HG02623 (cell line): ENCODE measurements at regions not wholly inside any gene's neighbourhood (a gene's known extent, or its start where the extent isn't known, plus 50 kb on each side); places are given as distances from the start of the nearest gene placed in this dataset.
"Not testable (repeated sequence)": the region's sequence is repeated elsewhere in the genome, so short reads cannot be mapped to it uniquely, and the experiment has no call there.

Experiments used
- ATAC-seq: cut with Tn5 transposase; IDR thresholded peaks from one replicate; pipeline ENCODE4 v1.9.1; 2021; ENCODE audit warnings: moderate library complexity; ENCODE audit not compliant: unreplicated experiment

DNA sequence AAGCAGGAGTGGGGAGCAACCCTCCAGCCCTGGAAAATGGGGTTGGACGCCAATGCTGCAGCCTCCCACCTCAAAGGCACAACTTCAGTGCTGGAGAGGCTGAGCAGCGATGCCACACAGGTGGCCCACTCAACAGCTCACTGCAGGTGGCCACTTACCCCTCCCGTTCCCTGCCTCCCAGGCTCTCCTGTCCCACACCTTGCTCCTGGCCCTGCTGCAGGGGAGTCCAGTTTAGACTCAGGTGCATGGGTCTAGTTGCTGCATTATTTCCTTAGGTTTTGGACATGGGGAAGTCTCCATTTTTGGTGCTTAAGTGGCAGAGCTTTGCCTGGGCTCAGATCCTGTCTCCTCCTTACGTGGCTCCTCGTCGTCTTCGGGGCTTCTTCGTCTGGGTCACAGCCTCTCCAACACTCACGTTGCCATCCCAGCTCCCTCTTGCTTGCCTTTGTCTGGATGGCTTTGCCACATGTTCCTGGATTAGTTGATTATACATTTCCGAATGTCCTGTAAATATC lies 898.3 kb downstream of the BRD1 start:
- ATAC-seq = no peak

DNA sequence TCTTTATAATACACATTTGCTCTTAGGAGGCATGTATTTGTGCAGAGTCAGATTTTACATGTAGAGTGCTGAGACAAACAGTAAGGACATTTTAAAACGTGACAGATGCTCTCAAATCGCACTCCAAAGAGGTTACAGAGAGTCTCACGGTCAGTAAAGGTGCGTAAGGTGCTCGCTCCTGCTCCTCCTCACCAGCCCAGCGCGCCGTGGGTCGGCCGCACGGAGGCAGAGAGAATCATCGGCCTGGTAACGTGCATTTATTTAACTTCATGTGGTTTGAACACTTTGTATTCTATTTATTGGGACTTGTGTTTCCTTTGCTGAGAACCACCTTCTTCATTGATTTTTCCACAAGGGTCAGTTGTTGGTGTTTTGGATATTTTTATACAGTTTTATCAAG lies 900.1 kb downstream of the BRD1 start:
- no peak for ATAC-seq

GRCh38 chr22:48926643-48927042 lies 901.0 kb downstream of the BRD1 start:
- ATAC-seq = no peak

- ATAC-seq = no peak
Observed at GRCh38 chr22:48926136-48926535, 901.5 kb downstream of the BRD1 start.

GRCh38 chr22:48925450-48925849 lies 902.2 kb downstream of the BRD1 start:
- no peak for ATAC-seq

DNA sequence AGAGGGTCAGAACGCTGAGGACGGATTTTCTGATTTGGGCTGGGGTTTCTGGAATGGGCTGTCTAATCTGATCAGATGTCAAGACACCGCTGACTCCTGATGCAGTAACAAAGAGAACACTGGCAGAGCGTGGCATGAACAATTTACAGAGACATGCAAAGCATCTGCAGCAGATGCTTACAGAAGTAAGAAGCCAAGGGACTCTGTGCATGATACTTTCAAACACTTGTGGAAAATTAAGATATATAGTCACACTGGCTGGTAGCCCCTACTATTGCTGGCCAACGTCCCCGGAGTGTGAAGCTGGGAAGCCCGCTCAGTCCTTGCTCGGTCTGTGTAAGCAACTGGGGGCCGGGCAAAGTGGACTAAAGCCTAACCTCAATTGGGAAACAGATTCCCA lies 903.7 kb downstream of the BRD1 start:
- ATAC-seq = no peak

- ATAC-seq = no peak
Observed at GRCh38 chr22:48923165-48923865, 904.4 kb downstream of the BRD1 start.

DNA sequence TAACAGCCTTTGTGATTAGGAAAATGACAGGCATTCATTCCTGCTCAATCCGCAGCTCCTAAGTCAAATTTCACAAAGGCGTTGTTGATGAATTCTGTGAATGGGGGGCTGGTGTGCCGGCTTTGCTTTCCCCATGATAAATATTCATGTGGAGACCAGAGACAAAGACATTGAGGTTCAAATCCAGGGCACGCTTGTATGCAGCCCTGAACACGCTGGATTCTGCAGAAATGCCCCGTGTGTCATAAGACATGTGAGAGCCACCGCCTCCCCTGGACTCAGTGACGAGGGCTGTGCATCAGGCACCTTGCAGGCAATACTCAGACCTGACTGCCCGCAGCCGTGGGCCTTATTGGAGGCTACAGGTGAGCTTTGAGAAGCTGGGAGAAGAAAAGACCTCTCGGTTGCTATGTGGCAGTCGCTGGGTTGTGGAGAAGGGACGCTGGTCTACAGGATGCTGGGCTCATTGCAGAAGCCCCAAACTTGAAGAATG lies 906.2 kb downstream of the BRD1 start:
- ATAC-seq = no peak

DNA sequence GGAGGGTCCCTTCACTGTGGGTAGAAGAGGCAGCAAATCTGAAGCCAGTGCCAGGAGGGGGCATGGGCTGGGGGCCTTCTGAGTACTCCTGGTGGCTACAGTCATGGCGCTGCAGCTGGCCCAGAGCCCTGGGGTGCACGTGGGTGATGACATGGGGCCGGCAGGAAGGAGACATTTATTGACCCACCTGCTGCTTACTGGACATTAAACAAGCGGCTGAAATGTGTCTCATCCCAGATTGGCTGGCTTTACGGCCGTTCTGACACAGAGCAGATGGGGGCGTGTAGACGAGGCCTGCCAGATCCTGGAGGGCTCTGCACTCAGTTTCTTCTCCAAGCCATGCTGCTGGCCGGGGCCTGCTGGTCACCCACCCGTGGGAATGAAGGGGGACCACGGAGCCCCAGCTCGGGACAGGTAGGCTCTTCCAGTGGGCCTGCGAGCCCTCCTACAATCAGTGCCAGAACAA lies 906.9 kb downstream of the BRD1 start:
- ATAC-seq = no peak

- no peak for ATAC-seq
Observed at GRCh38 chr22:48919851-48920589, 907.7 kb downstream of the BRD1 start.

DNA sequence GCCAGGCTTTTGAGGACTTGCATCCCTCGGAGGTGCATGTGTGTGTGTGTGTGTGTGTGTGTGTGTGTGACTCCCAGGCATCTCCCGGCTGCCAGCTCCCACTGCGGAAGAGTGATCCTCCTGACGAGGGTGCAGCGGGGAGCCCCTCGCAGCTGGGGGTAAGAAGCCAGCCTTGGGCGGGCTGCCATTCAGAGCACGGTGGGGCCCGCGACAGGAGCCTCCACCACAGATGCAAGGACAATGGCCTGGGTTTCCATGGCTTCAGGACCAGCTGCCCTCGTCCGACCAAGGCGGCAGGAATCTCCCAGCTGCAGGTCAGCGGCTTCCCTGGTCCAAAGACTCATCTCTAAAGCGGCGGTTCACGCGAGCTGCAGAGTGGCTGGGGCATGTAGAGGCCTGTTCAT lies 908.5 kb downstream of the BRD1 start:
- ATAC-seq = no peak

DNA sequence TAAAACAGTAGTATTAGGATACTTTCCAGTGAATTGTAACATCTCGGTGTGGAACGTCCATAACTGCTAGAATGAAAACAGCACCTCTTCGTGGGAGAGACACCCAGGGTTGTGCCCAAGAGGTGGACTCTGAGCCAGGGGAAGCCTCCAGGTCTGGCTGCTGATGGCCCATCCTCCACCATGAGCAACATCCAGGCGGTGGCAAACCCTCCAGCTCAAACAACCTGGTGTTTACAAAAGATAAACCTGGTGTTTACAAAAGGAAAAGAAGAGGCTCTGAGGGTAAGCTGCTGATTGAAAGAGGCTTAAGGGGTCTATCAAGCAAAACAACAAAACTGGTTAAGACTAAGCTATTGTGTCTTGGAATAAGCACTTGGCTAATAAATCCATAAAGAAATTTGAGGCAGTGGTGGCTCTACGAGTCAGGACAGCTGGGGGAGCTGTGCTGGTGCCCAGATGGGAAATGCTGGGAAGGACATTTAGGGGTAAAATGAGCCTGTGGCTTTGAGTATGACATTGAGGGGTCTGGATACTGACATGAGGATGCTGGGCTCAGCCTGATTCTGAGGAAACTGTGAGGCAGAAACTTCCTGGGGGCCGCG lies 909.0 kb downstream of the BRD1 start:
- no peak for ATAC-seq

DNA sequence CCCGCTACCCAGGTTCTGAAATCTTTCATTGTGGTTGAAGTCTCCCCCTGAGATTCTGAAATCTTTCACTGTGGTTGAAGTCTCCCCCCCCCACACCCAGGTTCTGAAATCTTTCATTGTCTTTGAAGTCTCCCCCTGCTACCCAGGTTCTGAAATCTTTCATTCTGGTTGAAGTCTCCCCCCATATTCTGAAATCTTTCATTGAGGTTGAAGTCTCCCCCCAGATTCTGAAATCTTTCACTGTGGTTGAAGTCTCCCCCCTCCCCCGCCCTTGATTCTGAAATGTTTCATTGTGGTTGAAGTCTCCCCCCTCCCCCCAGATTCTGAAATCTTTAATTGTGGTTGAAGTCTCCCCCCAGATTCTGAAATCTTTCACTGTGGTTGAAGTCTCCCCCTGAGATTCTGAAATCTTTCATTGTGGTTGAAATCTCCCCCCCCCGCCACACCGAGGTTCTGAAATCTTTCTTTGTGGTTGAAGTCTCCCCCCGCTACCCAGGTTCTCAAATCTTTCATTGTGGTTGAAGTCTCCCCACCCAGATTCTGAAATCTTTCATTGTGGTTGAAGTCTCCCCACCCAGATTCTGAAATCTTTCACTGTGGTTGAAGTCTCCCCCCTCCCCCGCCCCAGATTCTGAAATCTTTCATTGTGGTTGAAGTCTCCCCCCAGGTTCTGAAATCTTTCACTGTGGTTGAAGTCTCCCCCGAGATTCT lies 915.2 kb downstream of the BRD1 start:
- ATAC-seq = not testable (repeated sequence)

GRCh38 chr22:48911647-48912046 lies 916.0 kb downstream of the BRD1 start:
- not testable (repeated sequence) for ATAC-seq

DNA sequence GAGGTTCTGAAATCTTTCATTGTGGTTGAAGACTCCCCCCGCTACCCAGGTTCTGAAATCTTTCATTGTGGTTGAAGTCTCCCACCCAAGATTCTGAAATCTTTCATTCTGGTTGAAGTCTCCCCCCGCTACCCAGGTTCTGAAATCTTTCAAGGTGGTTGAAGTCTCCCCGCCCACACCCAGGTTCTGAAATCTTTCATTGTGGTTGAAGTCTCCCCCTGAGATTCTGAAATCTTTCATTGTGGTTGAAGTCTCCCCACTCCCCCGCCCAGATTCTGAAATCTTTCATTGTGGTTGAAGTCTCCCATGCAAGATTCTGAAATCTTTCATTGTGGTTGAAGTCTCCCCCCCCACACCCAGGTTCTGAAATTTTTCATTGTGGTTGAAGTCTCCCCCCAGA lies 916.6 kb downstream of the BRD1 start:
- ATAC-seq = not testable (repeated sequence)

GRCh38 chr22:48908547-48908946 lies 919.1 kb downstream of the BRD1 start:
- no peak for ATAC-seq

DNA sequence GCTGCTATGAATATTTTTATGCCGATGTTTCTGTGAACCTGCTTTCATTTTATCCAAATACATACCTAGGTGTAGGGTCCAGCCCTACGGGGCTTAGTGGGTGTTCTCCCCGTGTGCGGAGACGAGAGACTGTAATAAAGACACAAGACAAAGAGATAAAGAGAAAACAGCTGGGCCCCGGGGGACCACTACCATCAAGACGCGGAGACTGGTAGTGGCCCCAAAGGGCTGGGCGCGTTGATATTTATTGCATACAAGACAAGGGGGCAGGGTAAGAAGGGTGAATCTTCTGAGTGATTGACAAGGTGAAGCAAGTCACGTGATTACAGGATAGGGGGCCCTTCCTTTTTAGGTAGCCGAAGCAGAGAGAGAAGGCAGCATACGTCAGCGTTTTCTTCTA lies 920.1 kb downstream of the BRD1 start:
- no peak for ATAC-seq

DNA sequence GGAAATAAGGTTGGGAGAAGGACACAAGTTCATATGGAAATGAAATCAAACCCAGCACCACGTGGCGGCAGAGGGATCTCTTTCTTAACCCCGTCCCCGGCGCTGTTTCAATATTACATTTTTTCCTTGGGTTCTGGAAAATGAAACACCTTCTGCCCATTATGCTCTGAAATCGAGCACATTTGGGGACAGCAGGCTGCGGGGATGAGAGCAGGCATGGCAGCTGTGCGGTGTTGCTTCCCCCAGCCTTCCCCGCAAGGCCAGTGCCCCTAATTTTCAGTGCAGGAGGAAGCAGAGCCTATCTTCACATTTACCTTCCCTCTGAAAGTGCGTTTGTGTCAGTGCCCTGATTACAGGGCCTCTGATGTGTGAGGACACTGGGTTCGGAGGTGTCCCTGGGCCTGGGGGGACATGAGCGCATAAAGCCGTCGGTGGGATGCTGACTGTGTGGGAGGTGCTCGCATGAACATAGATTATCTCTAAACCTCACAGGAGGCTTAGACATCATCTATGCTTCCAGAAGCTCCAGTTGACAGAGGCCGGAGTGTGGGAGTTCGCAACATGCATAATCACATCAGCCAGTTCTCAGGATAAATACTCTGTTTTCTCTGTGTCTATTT lies 921.3 kb downstream of the BRD1 start:
- no peak for ATAC-seq

GRCh38 chr22:48905206-48905975 lies 922.3 kb downstream of the BRD1 start:
- no peak for ATAC-seq
